Psoas muscle (tissue), 7 donors: ENCODE measurements at regions not wholly inside any gene's neighbourhood (a gene's known extent, or its start where the extent isn't known, plus 50 kb on each side); places are given as distances from the start of the nearest gene placed in this dataset.

Source experiments
- ATAC-seq, 4 donors: fragments of 200-7000 bp; cut with Tn5 transposase; one replicate each; pipeline ENCODE4 v1.9.1; 2020; ENCODE audit warnings: moderate library complexity in 3 of 4, mild to moderate bottlenecking in 2 of 4
- DNase-seq, 2 donors: peaks; one replicate each; pipeline ENCODE4 v3.0.0-alpha.2; 2020
- H3K27ac ChIP-seq: fragments of 200-600 bp; one replicate; pipeline ENCODE4 v1.8.0; 2022
- H3K27me3 ChIP-seq, 3 donors: fragments of 200-600 bp in 1 of 3; one replicate each; pipeline versions ENCODE4 v1.6.1 to v1.8.0; 2013 to 2022; ENCODE audit warnings: low read length in 2 of 3, mild to moderate bottlenecking in 2 of 3, moderate library complexity in 1 of 3; ENCODE audit not compliant: insufficient read depth in 3 of 3
- H3K36me3 ChIP-seq, 2 donors: fragments of 200-600 bp in 1 of 2; one replicate each; pipeline versions ENCODE4 v1.6.1 to v1.8.0; 2013 to 2022; ENCODE audit warnings: low read depth in 1 of 2, mild to moderate bottlenecking in 1 of 2, moderate library complexity in 1 of 2; ENCODE audit not compliant: insufficient read depth in 1 of 2
- H3K4me1 ChIP-seq: fragments of 200-600 bp; one replicate; pipeline ENCODE4 v1.8.0; 2022
- H3K4me3 ChIP-seq: fragments of 200-600 bp; one replicate; pipeline ENCODE4 v1.8.0; 2022; ENCODE audit warnings: mild to moderate bottlenecking
- H3K9me3 ChIP-seq: fragments of 200-600 bp; one replicate; pipeline ENCODE4 v1.8.0; 2022
- CTCF ChIP-seq: fragments of 200-600 bp; IDR thresholded peaks from one replicate; pipeline ENCODE4 v1.8.0; 2022; ENCODE audit warnings: antibody characterized with exemption
- WGBS, 3 donors: extraction: QIAGEN DNeasy Blood & Tissue Kit; methylation state at CpG; one replicate each; pipeline versions ENCODE4 v1.1.6 to v1.1.7; 2013; 5-methylcytosine and 5-hydroxymethylcytosine counted together
- intact Hi-C, 2 donors: fragments of 100-400 bp; cut with DNase I; formaldehyde crosslinking; loops; one replicate each; pipeline versions ENCODE4 v1.11.0 to v1.14.2; 2022
- donor health status: healthy with polysubstance abuse.
- donor health status: DM: no; HTN: no; CAD: no; lungs with moderate emphysema.
- donor health status: Bipolar disorder and iron deficiency.
- donor health status: healthy.
- donor health status: DM: yes; HTN: yes; CAD: no.
- donor health status: DM: no; HTN: no; CAD: no.
- donor health status: DM: yes; HTN: yes; CAD: no.

DNA sequence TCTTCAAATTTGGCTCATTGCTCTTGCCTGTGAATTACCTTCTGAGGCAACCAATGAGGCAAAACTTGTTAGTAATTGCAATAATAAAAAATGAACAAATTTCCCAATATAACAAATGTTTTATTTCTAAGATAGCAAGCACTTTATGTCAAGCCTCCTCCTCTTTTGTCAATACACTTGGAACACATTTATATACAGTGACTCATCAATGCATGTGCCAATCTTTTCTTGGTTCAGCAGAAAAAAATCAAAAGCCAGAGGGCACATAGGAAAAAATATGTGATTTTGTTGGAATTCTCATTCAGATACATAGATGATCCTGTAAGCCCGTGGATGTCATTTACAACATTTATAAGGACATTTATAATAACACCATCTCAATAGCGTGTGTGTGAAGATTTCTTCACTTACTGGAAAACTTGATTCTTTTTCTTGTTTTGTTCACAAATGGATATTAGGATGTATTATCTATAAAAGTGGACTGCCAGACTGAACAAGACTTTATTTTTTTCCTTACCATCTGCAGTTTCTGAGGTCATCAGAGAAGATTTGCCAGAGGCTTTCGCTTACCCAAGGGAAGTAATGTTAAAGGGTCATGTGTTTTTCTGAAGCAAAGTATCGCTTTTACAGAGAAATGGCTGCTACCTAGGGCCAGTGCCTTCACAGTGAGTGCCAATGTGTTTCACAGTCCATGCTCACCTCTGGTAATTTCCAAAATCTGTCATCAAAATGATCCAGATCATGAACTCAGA, 645.7 kb upstream of the PTBP2 start:
- TF ChIP-seq CTCF, result no peak
- DNase-seq (no peak), ATAC-seq (no peak)
- no peaks in the 10 kb centered on the region for H3K36me3 ChIP-seq
- H3K27me3 ChIP-seq, result no peaks in the 10 kb centered on the region
- H3K4me1 ChIP-seq, result no peaks in the 10 kb centered on the region
- no peaks in the 10 kb centered on the region for H3K9me3 ChIP-seq
- WGBS, 3 donors, result 75 to 83% (median 82%) methylated on average over 4 of the region's 4 CpGs
- no peak overlapping the region for H3K27ac ChIP-seq
- intact Hi-C loops, result no loop called here
- H3K4me3 ChIP-seq, result no peak overlapping the region

GRCh38 chr1:96076589-96076988, 645.0 kb upstream of the PTBP2 start:
- 80 to 87% (median 83%) methylated on average over 2 of the region's 2 CpGs for WGBS, 3 donors
- intact Hi-C loops, result no loop called here

DNA sequence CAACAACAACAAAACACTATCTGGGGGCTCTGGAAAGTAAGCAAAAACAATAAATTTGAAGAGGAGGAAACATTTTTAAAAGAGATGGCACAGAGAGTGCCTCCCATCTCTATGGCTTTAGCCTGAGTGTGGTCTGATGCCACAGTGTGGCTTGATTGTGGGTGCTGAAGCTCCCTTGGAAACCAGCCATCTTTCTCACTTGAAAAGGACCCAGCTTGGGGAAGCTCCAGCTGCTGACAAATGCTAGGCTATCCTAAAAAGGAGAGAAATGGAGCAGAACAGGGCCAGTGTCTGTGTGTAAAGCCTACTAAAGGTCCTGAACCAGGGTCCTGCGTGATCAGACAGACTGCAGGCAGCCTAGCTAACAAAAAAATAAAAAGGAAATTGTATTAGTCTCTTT, 642.0 kb upstream of the PTBP2 start:
- Histone ChIP-seq H3K36me3 (no peaks in the 10 kb centered on the region), H3K4me1 (no peaks in the 10 kb centered on the region), H3K27me3 (no peaks in the 10 kb centered on the region), H3K27ac (no peak overlapping the region), H3K4me3 (no peak overlapping the region), H3K9me3 (no peaks in the 10 kb centered on the region)
- no peak for TF ChIP-seq CTCF
- ATAC-seq (no peak), DNase-seq (no peak)
- intact Hi-C loops, result no loop called here
- WGBS, 3 donors, result 62 to 71% (median 67%) methylated on average over 1 of the region's 1 CpG

More at GRCh38 chr1:96076589-96076988, 645.0 kb upstream of the PTBP2 start:
- H3K4me1 ChIP-seq, result no peaks in the 10 kb centered on the region
- ATAC-seq (no peak), DNase-seq (no peak)
- H3K27me3 ChIP-seq, result no peaks in the 10 kb centered on the region
- no peak for TF ChIP-seq CTCF
- no peaks in the 10 kb centered on the region for H3K36me3 ChIP-seq
- no peaks in the 10 kb centered on the region for H3K9me3 ChIP-seq
- no peak overlapping the region for H3K27ac ChIP-seq
- no peak overlapping the region for H3K4me3 ChIP-seq

DNA sequence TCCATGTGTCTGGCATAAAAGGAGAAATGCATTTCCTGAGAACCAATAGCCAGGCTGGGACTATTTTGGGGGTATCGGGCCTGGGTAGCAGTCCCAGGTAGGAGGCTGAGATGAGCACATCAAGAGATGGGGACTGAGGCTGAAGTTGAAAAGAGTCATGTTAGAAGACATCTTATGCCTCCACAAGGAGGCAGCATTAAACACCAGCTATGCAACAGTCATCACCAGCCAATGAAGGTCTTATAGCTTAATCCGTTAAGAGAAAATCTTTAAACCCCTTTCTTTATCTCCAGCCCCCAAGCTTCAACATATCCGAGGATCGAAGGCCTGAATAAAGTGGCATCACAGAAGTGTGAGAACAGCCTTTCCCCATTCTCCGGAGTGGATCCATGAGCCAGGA, 640.7 kb upstream of the PTBP2 start:
- ATAC-seq (no peak), DNase-seq (no peak)
- TF ChIP-seq CTCF, result no peak
- Histone ChIP-seq H3K27ac (no peak overlapping the region), H3K36me3 (no peaks in the 10 kb centered on the region), H3K4me3 (no peak overlapping the region), H3K9me3 (no peaks in the 10 kb centered on the region), H3K4me1 (no peaks in the 10 kb centered on the region), H3K27me3 (no peaks in the 10 kb centered on the region)
- WGBS, 3 donors, result 88 to 91% (median 90%) methylated on average over 5 of the region's 5 CpGs
- intact Hi-C loops, result no loop called here

GRCh38 chr1:96087719-96088118, 633.9 kb upstream of the PTBP2 start:
- H3K36me3 ChIP-seq, result no peaks in the 10 kb centered on the region
- H3K27ac ChIP-seq, result no peak overlapping the region
- DNase-seq, result no peak
- no peak overlapping the region for H3K4me3 ChIP-seq
- no peaks in the 10 kb centered on the region for H3K27me3 ChIP-seq
- no peaks in the 10 kb centered on the region for H3K9me3 ChIP-seq
- 85 to 93% (median 93%) methylated on average over 1 of the region's 1 CpG for WGBS, 3 donors
- ATAC-seq, result no peak
- intact Hi-C loops, result no loop called here
- no peak for TF ChIP-seq CTCF
- H3K4me1 ChIP-seq, result no peaks in the 10 kb centered on the region
